Activated CD8-positive, alpha-beta memory T cell treated with anti-CD3 and anti-CD28 coated beads, Interleukin-2, amount 50 U/mL, for 48 hours (primary cell): ENCODE measurements at regions not wholly inside any gene's neighbourhood (a gene's known extent, or its start where the extent isn't known, plus 50 kb on each side); places are given as distances from the start of the nearest gene placed in this dataset.

ENCODE experiments used
- DNase-seq: peaks from one replicate; pipeline ENCODE4 v3.0.0-alpha.2; 2020

- DNase-seq, result no peak
Observed at GRCh38 chr22:44423556-44424358, 74.3 kb downstream of the RTL6 start.

- no peak for DNase-seq
Observed at GRCh38 chr22:44422746-44423380, 75.2 kb downstream of the RTL6 start.

GRCh38 chr22:44419429-44419828 lies 78.6 kb downstream of the RTL6 start:
- no peak for DNase-seq

- no peak for DNase-seq
Observed at GRCh38 chr22:44413211-44413610, 84.8 kb downstream of the RTL6 start.

GRCh38 chr22:44412136-44412731 lies 85.8 kb downstream of the RTL6 start:
- no peak for DNase-seq

GRCh38 chr22:44411226-44412135 lies 86.6 kb downstream of the RTL6 start:
- no peak for DNase-seq

- DNase-seq, result no peak
Observed at GRCh38 chr22:44410451-44410991, 87.5 kb downstream of the RTL6 start.

- DNase-seq, result no peak
Observed at GRCh38 chr22:44409974-44410316, 88.1 kb downstream of the RTL6 start.

- DNase-seq, result no peak
Observed at GRCh38 chr22:44409211-44409973, 88.6 kb downstream of the RTL6 start.

- no peak for DNase-seq
Observed at GRCh38 chr22:44408829-44409192, 89.2 kb downstream of the RTL6 start.

- DNase-seq, result no peak
Observed at GRCh38 chr22:44407987-44408828, 89.8 kb downstream of the RTL6 start.

GRCh38 chr22:44407171-44407986 lies 90.7 kb downstream of the RTL6 start:
- no peak for DNase-seq

- no peak for DNase-seq
Observed at GRCh38 chr22:44406341-44407170, 91.5 kb downstream of the RTL6 start.

- no peak for DNase-seq
Observed at GRCh38 chr22:44405661-44406060, 92.4 kb downstream of the RTL6 start.

- no peak for DNase-seq
Observed at GRCh38 chr22:44404341-44405020, 91.7 kb upstream of the SHISAL1 start.

- no peak for DNase-seq
Observed at GRCh38 chr22:44403602-44404329, 91.0 kb upstream of the SHISAL1 start.

GRCh38 chr22:44403166-44403565 lies 90.4 kb upstream of the SHISAL1 start:
- no peak for DNase-seq
